ENCODE measurements at regions not wholly inside any gene's neighbourhood (a gene's known extent, or its start where the extent isn't known, plus 50 kb on each side); places are given as distances from the start of the nearest gene placed in this dataset.

- TF ChIP-seq CTCF (IDR thresholded peaks at IDR 0.05) = no peak
- no peak for TF ChIP-seq POLR2A (IDR thresholded peaks at IDR 0.05)
Measured at GRCh38 chr3:75180945-75181298, 483.2 kb upstream of the FRG2C start.

Data from suprapubic skin (tissue), 3 donors.